HG02623 (cell line): ENCODE measurements at regions not wholly inside any gene's neighbourhood (a gene's known extent, or its start where the extent isn't known, plus 50 kb on each side); places are given as distances from the start of the nearest gene placed in this dataset.

ENCODE experiments used
- ATAC-seq: cut with Tn5 transposase; IDR thresholded peaks from one replicate; pipeline ENCODE4 v1.9.1; 2021; ENCODE audit warnings: moderate library complexity; ENCODE audit not compliant: unreplicated experiment

DNA sequence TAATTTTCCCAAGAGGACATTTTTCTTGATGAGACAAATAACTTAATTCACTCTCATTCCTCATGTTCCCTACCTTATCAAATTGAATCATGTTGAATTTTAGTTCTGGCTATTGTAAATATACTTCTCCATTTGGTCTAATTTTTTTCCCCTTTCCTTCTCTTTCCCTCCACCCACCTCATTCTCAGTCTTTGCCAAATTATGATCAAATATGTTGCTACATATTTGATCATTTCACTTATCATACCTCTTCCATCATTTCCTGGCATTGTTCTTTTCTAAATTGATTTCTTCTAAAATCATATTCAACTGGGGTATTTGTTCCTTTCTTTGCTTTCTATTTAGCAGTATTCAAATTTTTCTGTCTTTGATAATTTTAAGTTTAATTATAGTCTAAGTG lies 52.3 kb downstream of the HDGFL1 start:
- ATAC-seq = no peak

DNA sequence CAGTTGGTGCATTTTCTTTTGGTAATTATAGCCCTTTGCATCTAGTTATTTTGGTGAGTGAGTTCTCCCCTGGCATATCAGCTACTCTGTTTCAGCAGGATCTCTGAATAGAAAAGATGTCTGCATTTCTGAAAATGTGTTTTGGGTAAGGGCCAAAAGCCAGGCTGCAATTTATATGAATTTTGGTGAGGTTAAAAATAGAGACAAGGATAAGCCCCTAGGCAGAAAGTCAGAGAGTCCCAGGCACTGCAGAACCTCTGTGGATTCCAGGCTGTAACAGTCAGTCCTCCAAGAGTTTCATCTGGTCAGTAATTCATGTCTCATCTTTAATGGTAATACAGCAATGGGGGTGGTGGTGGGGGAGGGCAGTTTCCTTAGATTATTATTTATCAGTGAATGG lies 53.0 kb downstream of the HDGFL1 start:
- ATAC-seq = no peak

DNA sequence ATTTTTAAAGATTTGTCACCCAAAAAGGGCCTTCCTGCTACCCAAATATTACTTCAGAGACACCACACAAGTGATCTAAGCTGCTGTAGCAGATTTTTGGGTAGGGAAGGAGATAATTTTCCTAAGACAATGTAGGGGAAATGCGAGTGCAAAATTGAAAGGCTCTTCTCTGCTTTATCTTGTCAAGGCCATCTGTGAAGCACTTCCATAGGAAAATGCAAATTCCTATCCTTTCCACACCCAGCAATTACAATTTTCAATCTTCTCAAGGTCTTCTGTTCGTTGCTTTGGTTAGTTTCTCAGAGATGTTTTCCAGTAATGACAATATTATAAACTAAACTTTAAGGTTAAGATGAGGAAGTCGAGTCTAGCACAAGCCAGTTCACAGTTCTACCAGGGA lies 53.4 kb downstream of the HDGFL1 start:
- no peak for ATAC-seq

DNA sequence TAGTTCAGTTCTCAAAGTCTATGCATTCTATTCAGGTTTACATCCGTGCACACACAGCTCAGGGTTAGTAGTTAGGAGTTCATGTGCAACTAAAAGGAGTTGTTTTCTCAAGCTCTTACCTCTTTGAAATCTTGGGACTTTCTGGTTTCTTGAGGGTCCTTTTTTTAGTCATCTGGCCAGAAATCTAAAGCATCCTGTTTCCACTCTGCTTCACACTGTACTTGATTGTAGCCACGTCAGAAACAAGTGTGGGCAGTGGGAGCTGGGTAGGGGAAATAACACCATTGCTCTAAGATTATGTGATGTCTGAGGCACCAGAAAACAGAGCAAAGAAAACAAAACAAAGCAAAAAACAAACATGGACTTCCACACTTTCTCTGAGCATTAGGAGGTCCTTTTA lies 58.3 kb downstream of the HDGFL1 start:
- no peak for ATAC-seq

DNA sequence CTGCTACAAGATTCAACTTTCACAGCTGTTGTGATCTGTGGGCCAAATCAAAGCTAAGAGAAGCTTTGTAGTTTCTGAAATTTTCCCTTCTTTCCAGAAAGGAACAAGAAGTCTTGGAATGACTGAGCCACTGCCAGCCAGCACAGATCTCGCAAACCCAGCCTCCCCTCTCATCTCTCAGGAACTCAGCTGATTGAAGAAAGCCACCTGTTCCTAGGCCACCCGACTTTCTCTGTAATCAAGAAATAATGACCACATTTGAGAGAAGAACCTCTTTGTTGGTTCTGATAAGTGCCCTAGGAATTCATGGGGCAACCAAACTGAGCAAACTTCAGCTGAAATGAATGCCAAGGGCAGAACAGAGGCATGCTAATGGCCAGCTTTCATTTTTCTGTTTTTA lies 61.7 kb downstream of the HDGFL1 start:
- no peak for ATAC-seq

GRCh38 chr6:22632581-22633145 lies 63.3 kb downstream of the HDGFL1 start:
- ATAC-seq = no peak

GRCh38 chr6:22636452-22636851 lies 67.1 kb downstream of the HDGFL1 start:
- ATAC-seq = no peak

DNA sequence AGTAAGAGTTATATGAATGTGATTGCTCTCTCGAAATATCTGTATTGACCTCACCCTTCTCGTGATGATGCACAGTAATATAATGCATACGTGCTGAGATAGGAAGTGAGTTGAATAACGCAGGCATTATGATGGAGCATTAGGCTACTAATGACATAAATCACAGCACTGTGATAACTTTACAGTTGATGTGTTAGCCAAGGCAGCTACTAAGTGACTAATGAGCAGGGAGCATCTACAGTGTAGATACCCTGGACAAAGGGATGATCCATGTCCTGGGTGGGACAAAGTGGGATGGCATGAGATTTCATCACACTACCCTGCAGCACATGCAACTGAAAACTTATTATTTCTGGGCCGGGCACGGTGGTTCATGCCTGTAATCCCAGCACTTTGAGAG lies 68.4 kb downstream of the HDGFL1 start:
- ATAC-seq = no peak

- ATAC-seq = no peak
These were observed 69.0 kb downstream of the HDGFL1 start for GRCh38 chr6:22638320-22638719.

- ATAC-seq = no peak
These were observed 72.9 kb downstream of the HDGFL1 start for GRCh38 chr6:22642254-22642653.

DNA sequence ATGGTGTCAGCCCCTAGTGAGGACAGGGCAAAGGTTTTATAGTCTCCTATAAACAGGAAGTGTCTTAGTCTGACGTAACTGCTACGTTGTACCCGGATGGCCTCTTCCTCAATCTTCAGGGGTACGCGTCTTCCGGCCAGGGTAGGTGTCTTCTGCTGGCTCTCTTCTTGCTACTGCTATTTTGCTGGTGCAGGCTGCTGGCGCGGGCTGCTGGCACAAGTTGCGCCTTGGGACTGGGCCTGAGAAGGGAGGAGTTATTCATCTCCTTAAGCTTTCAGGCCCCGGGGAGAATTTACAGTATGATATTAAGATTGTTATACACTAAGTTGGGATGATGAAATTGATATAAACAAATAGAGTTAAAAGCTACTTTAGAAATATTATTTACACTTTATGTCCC lies 74.4 kb downstream of the HDGFL1 start:
- no peak for ATAC-seq

DNA sequence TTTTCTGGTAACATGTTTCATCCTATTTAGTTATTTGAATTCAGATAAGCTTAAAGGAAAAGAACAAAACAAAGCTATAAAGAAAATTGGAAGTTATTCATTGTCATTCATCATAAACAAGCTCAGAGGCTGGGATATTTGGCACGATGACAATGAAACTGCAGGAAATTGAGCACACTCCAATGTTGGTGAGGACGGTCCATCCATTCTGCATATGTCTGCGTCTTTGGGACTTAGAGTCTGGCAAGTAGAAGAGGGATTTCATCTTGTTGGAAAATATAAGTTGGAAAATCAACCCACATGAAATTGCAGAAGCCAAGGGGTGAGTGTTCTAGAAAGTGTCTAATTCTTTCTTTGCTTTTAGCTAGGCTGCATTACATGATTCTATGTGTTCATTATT lies 78.4 kb downstream of the HDGFL1 start:
- no peak for ATAC-seq

GRCh38 chr6:22651731-22652130 lies 82.4 kb downstream of the HDGFL1 start:
- ATAC-seq = no peak

- ATAC-seq = no peak
These were observed 84.7 kb downstream of the HDGFL1 start for GRCh38 chr6:22653980-22654610.

- peak; percentile 56 for ATAC-seq
These were observed 87.5 kb downstream of the HDGFL1 start for GRCh38 chr6:22656706-22657351.

DNA sequence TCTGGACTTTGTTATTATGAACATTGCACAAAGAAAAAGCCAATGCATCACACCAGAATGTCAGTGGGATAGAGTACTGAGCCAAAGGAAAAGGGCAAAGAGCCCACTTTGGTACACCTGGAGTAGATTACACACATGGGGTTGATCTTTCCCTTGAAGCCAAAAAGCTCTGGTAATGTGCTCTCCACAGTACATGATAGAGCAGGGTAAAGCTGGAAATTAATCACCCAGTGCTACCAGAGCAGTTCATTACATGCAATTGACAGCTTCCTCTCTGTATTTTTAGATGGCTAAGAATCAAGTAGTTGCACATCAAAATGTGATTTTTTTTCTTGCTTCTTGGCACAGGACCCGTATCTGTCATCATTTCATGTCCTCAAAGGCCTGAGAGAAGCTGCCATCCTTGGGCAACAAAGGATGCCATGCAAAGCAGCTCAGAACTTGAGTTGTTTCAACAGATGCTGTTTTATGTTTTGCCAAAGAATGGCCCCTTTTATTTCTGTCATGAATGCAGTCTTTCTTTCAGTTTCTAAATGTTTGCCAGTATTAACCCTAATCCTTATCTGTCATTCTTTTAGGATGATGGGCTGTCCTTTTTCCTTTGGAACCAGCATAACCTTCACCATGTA lies 88.1 kb downstream of the HDGFL1 start:
- no peak for ATAC-seq

DNA sequence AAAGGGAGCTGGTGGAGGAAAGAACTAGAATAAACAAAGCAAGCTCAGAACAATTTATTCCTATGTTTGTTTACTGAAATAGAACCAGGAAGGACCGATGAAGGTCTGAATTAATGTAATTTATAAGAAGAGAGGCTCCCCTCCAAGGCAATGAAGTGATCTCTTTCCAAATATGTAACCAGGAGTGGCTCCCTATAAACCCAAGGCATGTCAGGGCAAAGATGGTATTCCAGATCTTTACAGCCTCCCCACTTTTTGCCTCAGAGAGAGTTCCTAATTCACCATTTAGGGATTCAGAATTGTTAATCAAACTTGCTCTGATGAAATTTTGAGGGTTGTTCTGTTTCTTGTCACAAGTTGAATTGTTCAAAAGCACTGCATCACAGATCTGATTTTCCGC lies 88.8 kb downstream of the HDGFL1 start:
- no peak for ATAC-seq

- ATAC-seq = no peak
These were observed 89.6 kb downstream of the HDGFL1 start for GRCh38 chr6:22658934-22659333.

DNA sequence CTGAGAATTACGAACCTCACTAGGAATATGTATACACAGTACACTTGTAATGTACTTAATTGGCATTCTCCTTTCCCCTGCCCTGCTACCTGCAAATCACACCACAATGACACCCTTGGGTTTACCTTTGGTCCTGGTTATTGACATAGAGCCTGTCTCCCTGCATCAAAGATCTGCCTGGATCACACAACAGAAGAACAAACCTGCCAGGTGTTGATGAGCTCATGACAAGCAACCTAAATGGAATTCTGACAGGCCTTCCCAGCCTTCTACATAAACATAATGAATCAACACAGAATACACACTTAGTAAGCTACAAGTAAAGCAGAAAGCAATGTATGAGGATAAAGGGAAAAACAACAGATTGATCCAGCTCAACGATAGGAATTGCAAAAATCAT lies 95.6 kb downstream of the HDGFL1 start:
- ATAC-seq = no peak

DNA sequence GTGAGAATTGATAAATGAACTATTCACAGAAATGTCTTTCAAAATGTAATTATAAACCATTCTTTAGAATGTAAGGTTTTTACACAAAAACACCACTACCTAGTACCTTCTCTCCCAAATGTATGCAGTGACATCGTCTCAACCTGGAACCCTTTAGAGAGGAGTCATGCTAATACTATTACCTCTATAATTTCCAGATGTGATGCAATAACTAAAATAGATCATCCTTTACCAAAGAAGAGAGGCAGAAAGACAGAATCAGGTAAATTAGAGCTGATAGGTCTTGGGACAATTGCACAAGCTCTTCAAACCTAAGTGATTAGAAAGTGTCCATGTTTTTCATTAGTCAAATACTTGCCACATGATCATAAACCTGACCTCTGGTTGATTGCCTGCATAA lies 96.7 kb downstream of the HDGFL1 start:
- ATAC-seq = no peak

GRCh38 chr6:22666586-22666985 lies 97.2 kb downstream of the HDGFL1 start:
- ATAC-seq = no peak

DNA sequence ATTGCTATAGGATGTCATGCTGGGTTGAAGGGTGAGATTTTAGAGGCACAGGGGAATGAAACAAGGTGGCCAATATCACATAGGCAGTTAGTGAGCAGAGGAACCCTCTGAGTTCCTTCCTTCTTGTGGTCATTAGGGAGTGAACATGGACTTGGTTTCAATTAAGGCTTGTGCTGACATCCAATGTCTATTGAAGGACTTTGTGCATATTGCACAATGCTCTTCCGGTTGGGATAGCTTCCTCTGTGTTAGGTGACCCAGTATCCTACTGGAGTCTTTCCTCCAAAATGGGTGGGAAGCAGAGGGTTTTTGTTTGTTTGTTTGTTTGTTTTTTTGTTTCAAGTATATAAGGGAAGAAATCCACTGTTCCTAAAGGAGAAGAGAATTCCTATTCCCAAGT lies 98.5 kb downstream of the HDGFL1 start:
- ATAC-seq = no peak
